ENCODE measurements at regions not wholly inside any gene's neighbourhood (a gene's known extent, or its start where the extent isn't known, plus 50 kb on each side); places are given as distances from the start of the nearest gene placed in this dataset.
"Not testable (repeated sequence)": the region's sequence is repeated elsewhere in the genome, so short reads cannot be mapped to it uniquely, and the experiment has no call there.

DNA sequence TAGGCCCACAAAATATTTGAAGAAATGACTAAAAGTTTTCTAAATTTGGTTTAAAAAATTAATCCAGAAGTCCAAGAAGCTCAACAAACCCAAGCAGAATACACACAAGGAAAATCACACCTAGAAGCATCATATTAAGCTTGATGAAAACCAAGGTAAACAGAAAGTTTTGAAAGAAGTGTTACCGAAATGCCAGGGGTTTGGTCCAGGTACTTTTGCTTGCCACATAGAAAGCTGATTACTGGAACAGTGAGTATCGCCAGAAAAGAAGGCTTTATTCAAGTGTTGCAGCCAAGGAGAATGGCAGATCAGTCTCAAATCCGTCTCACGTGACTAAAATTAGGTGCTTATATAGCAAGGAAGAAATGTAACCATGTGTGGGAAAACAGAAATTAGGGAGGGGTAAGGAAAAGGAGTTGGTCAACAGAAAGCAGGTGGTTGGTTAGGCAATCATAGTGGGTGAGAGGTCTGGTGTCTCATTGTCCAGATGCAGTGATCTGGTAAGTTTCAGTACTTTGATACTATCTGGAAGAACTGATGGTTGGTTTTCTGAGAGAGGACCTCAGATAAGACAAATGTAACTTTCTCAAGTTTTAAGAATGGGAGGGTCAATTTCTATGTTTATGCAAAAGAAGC lies 96.9 kb upstream of the MYRIP start:
- H3K4me1 Mint-ChIP-seq: no peaks in the 10 kb centered on the region
- H3K36me3 Mint-ChIP-seq: no peaks in the 10 kb centered on the region
- H3K27ac Mint-ChIP-seq: no peak overlapping the region
- ATAC-seq (no peak), DNase-seq (ENCODE audit: low spot score in 2 of 2) (no peak)
- no peaks in the 10 kb centered on the region for H3K9me3 Mint-ChIP-seq
- no peak overlapping the region for H3K4me3 Mint-ChIP-seq

DNA sequence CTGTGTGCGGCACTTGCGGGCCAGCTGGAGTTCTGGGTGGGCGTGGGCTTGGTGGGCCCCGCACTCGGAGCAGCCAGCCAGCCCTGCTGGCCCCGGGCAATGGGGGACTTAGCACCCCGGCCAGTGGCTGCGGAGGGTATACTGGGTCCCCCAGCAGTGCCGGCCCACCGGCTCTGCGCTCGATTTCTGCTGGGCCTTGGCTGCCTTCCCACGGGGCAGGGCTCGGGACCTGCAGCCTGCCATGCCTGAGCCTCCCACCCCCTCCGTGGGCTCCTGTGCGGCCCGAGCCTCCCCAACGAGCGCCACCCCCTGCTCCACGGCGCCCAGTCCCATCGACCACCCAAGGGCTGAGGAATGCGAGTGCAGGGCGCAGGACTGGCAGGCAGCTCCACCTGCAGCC lies 96.1 kb upstream of the MYRIP start:
- not testable (repeated sequence) for H3K4me3 Mint-ChIP-seq; DNase-seq (ENCODE audit: low spot score in 2 of 2); H3K27ac Mint-ChIP-seq; H3K4me1 Mint-ChIP-seq; ATAC-seq; H3K9me3 Mint-ChIP-seq; H3K36me3 Mint-ChIP-seq

DNA sequence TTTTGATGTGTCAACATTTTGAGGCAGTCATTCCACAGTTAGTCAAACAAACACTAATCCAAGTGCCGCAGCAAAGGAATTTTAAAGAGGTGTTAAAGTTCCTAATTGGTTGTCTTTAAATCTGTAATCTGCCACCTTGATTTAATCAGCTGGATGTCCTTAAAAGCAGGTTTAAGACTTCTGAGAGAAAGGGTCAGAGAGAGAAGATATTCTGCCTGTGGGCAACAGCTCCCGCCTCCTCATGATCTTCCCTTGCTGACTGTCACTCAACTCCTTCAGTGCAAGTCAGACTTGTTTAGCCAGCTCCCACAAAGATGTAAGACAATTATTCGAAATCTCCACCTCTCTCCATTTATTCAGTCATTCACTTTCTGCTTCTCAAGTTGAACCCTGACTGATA lies 92.6 kb upstream of the MYRIP start:
- no peak overlapping the region for H3K27ac Mint-ChIP-seq
- no peaks in the 10 kb centered on the region for H3K4me1 Mint-ChIP-seq
- no peak for ATAC-seq
- H3K9me3 Mint-ChIP-seq: no peaks in the 10 kb centered on the region
- no peaks in the 10 kb centered on the region for H3K36me3 Mint-ChIP-seq
- DNase-seq (ENCODE audit: low spot score in 2 of 2): no peak
- no peak overlapping the region for H3K4me3 Mint-ChIP-seq

DNA sequence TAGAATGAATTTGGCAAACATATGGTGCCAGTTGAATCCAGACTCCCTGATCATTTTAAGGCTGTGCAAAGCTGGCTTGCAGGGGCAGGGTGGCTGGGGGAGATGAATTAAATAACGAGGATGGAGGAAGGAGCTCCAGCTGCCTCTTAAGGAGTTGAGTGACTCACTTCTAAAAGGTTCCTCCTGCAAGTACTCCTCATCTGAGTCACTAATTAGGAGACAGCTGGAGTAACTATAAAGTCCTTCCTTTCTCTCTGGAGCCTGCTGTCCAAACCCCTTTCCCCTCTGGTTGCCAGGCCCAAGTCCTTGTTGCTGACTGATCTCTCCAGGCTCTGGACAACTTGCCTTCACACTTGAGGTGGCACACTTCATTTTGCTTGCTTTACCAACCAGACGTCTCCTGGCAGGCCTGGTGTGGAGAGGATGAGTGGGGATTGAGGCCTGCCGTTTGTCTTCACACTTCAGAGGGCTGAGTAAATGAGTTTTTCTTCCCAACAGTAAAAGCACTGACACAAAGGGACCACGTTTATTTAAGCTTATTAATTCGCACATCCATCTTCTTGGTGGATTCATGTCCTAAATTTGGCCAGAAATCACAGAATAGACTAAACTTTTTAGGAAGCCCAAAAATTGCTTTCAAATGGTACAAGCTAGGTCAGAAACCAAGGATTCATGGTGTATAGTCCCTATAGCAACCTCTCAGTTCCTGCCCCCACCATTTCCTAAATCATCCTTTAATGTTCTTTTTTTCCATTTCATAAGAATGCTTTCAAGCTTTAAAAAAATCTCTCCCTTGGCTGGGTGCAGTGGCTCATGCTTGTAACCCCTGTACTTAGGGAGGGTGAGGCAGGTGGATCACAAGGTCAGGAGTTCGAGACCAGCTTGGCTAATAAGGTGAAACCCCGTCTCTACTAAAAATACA lies 90.5 kb upstream of the MYRIP start:
- no peaks in the 10 kb centered on the region for H3K4me1 Mint-ChIP-seq
- H3K4me3 Mint-ChIP-seq: no peak overlapping the region
- no peaks in the 10 kb centered on the region for H3K9me3 Mint-ChIP-seq
- ATAC-seq: no peak
- H3K36me3 Mint-ChIP-seq: no peaks in the 10 kb centered on the region
- no peak overlapping the region for H3K27ac Mint-ChIP-seq
- DNase-seq (ENCODE audit: low spot score in 2 of 2): no peak

DNA sequence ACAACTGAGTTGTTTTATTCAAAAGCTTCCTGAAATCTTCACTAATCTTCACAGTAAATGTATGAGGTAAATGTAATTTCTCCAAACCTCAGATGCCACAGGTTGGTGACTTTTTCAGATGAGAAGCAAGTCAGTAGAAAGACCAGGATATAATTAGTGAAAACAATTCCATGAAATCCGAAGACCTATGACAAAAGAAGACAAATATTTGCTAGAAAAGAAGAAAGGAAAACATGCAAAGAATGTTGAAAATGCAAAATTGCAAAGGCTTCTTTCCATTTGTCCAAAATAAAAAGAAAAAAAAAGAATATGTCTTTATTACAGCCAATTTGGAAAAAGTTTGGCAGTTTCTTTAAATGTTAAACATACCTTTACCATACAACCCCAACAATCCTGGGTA lies 88.3 kb upstream of the MYRIP start:
- DNase-seq (ENCODE audit: low spot score in 2 of 2): no peak
- H3K36me3 Mint-ChIP-seq: no peaks in the 10 kb centered on the region
- H3K27ac Mint-ChIP-seq: no peak overlapping the region
- H3K4me1 Mint-ChIP-seq: no peaks in the 10 kb centered on the region
- H3K9me3 Mint-ChIP-seq: no peaks in the 10 kb centered on the region
- H3K4me3 Mint-ChIP-seq: no peak overlapping the region
- no peak for ATAC-seq

DNA sequence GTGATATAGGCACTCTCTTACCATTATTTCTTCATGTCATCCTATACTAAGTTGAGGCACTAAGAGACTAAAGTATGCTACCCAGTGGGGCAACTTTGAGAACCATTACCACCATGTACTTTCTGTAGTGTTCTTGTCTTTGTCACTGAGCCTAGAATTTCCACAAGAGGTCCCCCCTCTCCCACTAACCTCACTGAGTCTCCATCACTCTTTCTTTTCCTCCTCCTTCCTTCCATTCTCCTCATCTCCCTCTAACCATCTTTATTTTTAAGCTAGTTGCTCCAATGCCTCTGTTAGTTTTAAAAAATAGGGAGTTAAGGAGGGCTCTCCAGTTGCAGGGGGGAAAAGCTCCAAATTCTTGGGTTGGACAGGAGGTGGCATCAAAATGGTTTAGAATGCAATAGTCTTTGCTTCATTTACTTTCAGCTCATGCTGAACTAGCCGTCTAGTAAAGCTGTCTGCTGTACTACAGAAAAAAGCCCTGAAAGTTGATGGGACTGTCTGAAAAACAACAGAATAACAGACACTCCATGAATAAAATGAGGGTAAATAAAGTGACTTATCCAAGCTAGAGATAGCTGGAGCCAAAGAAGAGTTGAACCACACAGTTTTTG lies 85.1 kb upstream of the MYRIP start:
- ATAC-seq (no peak), DNase-seq (ENCODE audit: low spot score in 2 of 2) (no peak)
- Mint-ChIP-seq H3K9me3 (no peaks in the 10 kb centered on the region), H3K4me1 (no peaks in the 10 kb centered on the region), H3K36me3 (no peaks in the 10 kb centered on the region), H3K4me3 (no peak overlapping the region), H3K27ac (no peak overlapping the region)

DNA sequence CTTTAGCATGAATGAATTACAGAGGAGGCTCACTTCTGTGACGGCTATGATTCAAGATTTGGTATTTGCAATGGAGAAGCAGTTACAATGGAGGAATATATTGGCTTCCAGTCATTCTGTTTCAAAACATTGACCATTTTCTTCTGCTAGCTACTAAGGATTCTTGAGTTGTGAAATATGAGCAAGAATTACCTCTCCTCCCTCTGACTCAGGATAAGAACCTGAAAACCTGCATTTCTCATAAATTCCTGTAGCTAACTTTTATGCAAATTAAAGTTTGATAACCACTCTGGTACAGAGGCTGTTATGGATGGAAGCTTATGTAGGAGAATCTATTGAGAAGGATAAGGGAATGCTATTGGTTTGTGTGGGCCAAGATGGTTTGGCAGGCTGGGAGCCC lies 84.1 kb upstream of the MYRIP start:
- ATAC-seq: no peak
- no peak overlapping the region for H3K4me3 Mint-ChIP-seq
- H3K36me3 Mint-ChIP-seq: no peaks in the 10 kb centered on the region
- no peak for DNase-seq (ENCODE audit: low spot score in 2 of 2)
- H3K4me1 Mint-ChIP-seq: no peaks in the 10 kb centered on the region
- H3K27ac Mint-ChIP-seq: no peak overlapping the region
- H3K9me3 Mint-ChIP-seq: no peaks in the 10 kb centered on the region

DNA sequence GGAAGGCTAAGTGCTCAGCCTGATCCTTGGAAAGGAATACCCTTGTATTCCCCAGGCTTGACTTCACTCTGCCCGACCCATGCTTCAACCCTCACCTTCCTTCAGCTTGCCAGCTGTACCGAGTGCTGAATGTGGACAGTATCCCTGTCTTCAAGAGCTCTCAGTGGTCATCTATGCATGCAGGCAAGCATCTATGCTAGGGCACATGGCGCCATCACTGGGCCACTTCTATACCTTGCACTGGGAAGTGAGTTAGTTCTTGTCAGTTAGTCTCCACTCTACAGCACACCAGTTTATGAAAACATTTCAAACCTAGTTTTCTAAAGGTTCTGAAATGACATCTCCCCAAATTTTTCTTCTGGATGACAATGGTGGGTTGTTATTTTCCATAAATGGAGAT lies 82.0 kb upstream of the MYRIP start:
- no peaks in the 10 kb centered on the region for H3K36me3 Mint-ChIP-seq

DNA sequence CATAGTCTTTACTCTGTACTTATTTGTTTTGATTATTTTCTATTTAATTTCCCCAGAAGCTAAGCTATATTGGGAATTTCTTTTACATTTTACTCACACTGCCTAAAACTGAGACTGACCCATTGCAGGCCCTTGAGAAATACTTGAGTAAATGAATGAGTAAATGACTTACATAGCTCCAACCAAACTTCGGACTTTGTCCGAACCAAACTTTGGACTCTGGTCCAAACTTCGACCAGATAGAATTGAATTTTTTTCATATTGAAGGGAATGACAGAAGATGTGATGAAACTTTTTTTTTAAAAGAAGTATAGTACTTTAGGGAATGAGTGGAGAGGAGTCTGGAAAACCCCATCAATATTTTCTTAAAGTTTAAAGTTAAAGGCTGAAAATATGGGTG lies 75.6 kb upstream of the MYRIP start:
- H3K36me3 Mint-ChIP-seq: no peaks in the 10 kb centered on the region
- DNase-seq (ENCODE audit: low spot score in 2 of 2) (no peak), ATAC-seq (no peak)
- no peaks in the 10 kb centered on the region for H3K9me3 Mint-ChIP-seq
- H3K4me3 Mint-ChIP-seq: no peak overlapping the region
- H3K4me1 Mint-ChIP-seq: no peaks in the 10 kb centered on the region
- no peak overlapping the region for H3K27ac Mint-ChIP-seq

More for the DNA sequence above, 82.0 kb upstream of the MYRIP start:
- H3K4me3 Mint-ChIP-seq: no peak overlapping the region
- H3K4me1 Mint-ChIP-seq: no peaks in the 10 kb centered on the region
- H3K27ac Mint-ChIP-seq: no peak overlapping the region
- peak; percentile 36 for ATAC-seq
- H3K9me3 Mint-ChIP-seq: no peaks in the 10 kb centered on the region
- DNase-seq (ENCODE audit: low spot score in 2 of 2): no peak

DNA sequence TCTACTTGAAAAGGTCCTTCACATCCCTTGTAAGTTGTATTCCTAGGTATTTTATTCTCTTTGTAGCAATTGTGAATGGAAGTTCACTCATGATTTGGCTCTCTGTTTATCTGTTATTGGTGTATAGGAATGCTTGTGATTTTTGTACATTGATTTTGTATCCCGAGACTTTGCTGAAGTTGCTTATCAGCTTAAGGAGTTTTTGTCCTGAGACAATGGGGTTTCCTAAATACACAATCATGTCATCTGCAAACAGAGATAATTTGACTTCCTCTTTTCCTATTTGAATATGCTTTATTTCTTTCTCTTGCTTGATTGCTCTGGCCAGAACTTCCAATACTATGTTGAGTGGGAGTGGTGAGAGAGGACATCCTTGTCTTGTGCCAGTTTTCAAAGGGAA lies 69.8 kb upstream of the MYRIP start:
- not testable (repeated sequence) for H3K36me3 Mint-ChIP-seq; H3K27ac Mint-ChIP-seq; DNase-seq (ENCODE audit: low spot score in 2 of 2); H3K4me3 Mint-ChIP-seq; H3K4me1 Mint-ChIP-seq; ATAC-seq; H3K9me3 Mint-ChIP-seq

DNA sequence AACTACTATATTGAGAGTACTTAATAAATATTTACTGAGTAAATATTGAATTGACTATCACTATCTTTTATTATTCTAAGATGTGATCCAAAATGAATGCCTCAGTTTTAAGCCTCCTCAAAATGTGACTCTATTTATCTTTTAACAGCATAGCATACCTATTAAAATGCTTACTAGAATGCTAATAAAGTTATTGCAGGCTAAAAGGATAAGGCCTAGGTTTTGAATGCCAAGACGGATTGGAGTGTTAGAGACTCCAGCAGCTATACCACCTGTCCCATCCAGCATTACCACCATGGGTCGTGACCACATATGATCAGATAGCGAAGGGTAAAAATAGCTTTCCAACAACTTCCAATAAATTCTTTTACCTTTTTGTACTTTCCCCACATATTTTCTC lies 64.7 kb upstream of the MYRIP start:
- no peak overlapping the region for H3K27ac Mint-ChIP-seq
- no peaks in the 10 kb centered on the region for H3K4me1 Mint-ChIP-seq

DNA sequence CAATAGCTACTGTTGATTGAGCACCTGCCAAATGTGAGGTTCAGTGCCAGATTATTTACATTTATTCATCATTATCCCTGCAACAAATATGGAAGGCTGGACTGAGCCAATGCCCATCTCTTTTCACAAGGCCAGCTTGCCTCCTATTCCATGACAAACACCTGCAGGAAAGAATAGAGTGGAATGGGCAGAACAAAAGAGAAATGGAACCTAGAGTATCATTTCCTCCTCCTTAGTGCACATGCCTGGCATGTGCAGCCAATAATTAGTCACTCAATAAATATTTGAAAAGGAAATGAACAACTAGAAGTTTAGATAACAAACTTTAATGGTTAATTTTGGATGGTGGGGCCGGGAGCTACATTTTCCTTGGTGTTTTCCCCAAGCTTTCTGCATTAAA lies 61.4 kb upstream of the MYRIP start:
- Mint-ChIP-seq H3K4me3 (no peak overlapping the region), H3K4me1 (no peaks in the 10 kb centered on the region), H3K27ac (no peak overlapping the region), H3K9me3 (no peaks in the 10 kb centered on the region), H3K36me3 (no peaks in the 10 kb centered on the region)
- DNase-seq (ENCODE audit: low spot score in 2 of 2) (no peak), ATAC-seq (no peak)

More for the DNA sequence above, 64.7 kb upstream of the MYRIP start:
- Mint-ChIP-seq H3K4me3 (no peak overlapping the region), H3K36me3 (no peaks in the 10 kb centered on the region), H3K9me3 (peaks cover 5% of the 10 kb centered on the region)
- ATAC-seq: no peak
- DNase-seq (ENCODE audit: low spot score in 2 of 2): no peak

DNA sequence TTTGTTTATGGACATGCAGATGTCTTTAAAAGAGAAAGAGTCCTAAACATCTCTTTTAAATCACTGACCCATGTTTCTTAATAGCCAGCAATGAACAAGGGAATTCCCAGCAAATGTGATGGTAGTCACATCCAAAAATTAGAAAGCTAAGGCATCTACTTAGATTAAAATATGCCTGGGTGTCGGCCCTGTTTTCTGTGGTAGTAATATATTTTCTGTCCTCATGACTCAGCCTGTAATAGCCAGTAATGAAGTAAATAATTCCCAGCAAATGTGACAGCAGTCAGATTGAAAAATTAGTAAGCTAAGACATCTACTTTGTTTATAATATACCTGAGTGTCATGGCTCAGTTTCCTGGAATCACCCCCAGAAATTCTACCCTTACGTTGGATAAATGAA lies 60.6 kb upstream of the MYRIP start:
- ATAC-seq: no peak
- Mint-ChIP-seq H3K4me1 (no peaks in the 10 kb centered on the region), H3K4me3 (no peak overlapping the region)

DNA sequence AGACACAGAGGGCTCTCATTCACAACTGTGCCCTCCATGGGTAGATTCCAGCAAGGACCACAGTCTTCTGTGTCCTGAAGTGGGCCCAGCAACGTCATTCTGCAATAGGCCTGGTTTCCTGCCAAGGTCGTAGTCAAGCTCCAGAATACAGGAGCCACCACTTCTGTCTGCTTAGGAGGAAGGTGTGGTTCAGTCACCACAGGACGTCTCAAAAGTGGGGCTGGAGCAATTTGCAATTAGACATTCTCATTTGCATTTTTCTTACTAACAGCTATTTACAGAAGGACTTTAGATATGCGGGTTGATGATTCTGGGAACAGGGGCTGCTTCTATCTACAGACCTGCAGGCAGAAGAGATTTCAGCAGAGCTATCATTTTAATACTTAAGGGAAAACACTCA lies 58.7 kb upstream of the MYRIP start:
- Mint-ChIP-seq H3K4me1 (no peaks in the 10 kb centered on the region), H3K36me3 (no peaks in the 10 kb centered on the region), H3K27ac (no peak overlapping the region), H3K4me3 (no peak overlapping the region), H3K9me3 (no peaks in the 10 kb centered on the region)
- ATAC-seq (no peak), DNase-seq (ENCODE audit: low spot score in 2 of 2) (no peak)

More for the DNA sequence above, 60.6 kb upstream of the MYRIP start:
- H3K36me3 Mint-ChIP-seq: no peaks in the 10 kb centered on the region
- DNase-seq (ENCODE audit: low spot score in 2 of 2): no peak
- H3K9me3 Mint-ChIP-seq: no peaks in the 10 kb centered on the region
- H3K27ac Mint-ChIP-seq: no peak overlapping the region

DNA sequence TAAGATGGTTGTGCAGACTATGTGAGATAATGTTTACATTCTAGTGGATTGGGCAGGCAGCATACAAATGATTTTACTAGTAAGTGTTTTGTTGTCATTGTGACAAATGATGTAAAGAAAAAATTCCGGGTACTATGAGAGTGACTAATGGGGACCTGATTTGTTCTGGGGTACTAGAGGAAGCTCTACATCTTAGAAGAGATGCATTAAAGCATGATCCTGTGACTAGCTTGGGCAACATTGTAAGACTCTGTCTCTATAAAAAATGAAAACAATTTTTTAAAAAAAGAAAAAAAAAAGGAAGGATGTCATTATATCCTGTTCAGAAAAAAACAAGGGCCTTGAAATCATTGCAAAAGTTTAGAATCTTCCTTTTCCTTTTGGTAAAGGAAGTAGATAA lies 58.1 kb upstream of the MYRIP start:
- ATAC-seq (no peak), DNase-seq (ENCODE audit: low spot score in 2 of 2) (no peak)
- Mint-ChIP-seq H3K4me3 (no peak overlapping the region), H3K4me1 (no peaks in the 10 kb centered on the region), H3K27ac (no peak overlapping the region), H3K9me3 (no peaks in the 10 kb centered on the region), H3K36me3 (no peaks in the 10 kb centered on the region)

Data from stimulated activated effector memory CD8-positive, alpha-beta T cell treated with anti-CD3 and anti-CD28 coated beads, Interleukin-12 subunit alpha, Interleukin-12 subunit beta, amount 100 ng/mL, for 72 hours (primary cell).